Vagina (tissue), 2 donors: ENCODE measurements at regions not wholly inside any gene's neighbourhood (a gene's known extent, or its start where the extent isn't known, plus 50 kb on each side); places are given as distances from the start of the nearest gene placed in this dataset.
"Not testable (repeated sequence)": the region's sequence is repeated elsewhere in the genome, so short reads cannot be mapped to it uniquely, and the experiment has no call there.

Experiments
- DNase-seq, 2 donors: peaks; one replicate each; pipeline ENCODE4 v3.0.0-alpha.2; 2017; ENCODE audit errors: extremely low spot score in 2 of 2
- H3K27ac ChIP-seq: fragments of 200-600 bp; sonication (generic); one replicate; pipeline ENCODE4 v1.5.1; 2019
- H3K27me3 ChIP-seq: fragments of 200-600 bp; sonication (generic); one replicate; pipeline ENCODE4 v1.5.1; 2019
- H3K36me3 ChIP-seq, 2 donors: fragments of 200-600 bp; sonication (generic); one replicate each; pipeline ENCODE4 v1.5.1; 2017 to 2019
- H3K4me1 ChIP-seq: fragments of 200-600 bp; sonication (generic); one replicate; pipeline ENCODE4 v1.5.1; 2019
- H3K4me3 ChIP-seq, 2 donors: fragments of 200-600 bp; sonication (generic); 1 replicate in 1 of 2; 2 replicates in 1 of 2; pipeline ENCODE4 v1.5.1; 2016 to 2019
- H3K9me3 ChIP-seq: fragments of 200-600 bp; sonication (generic); one replicate; pipeline ENCODE4 v1.5.1; 2019
- POLR2A ChIP-seq, 2 donors: fragments of 450-650 bp; IDR thresholded peaks; one replicate each; pipeline ENCODE4 v1.6.1; 2017; ENCODE audit warnings: antibody characterized with exemption in 2 of 2, mild to moderate bottlenecking in 2 of 2, moderate library complexity in 2 of 2
- POLR2AphosphoS5 ChIP-seq, 2 donors: sonication (generic); formaldehyde crosslinking; IDR thresholded peaks; one replicate each; pipeline ENCODE4 v1.9.0; 2017; ENCODE audit warnings: antibody characterized with exemption in 2 of 2, mild to moderate bottlenecking in 2 of 2, low read depth in 1 of 2; ENCODE audit not compliant: insufficient read depth in 1 of 2
- intact Hi-C: fragments of 100-400 bp; cut with DNase I; formaldehyde crosslinking; loops from one replicate; pipeline ENCODE4 v1.15.1; 2023
- TF ChIP-seq, protein P1 (sequence below), 3 experiments: fragments of 450-650 bp in 2 of 3; fragments of 200-600 bp in 1 of 3; sonication (generic) in 1 of 3; IDR thresholded peaks; one replicate each; pipeline ENCODE4 v1.5.1; 2017 to 2019; ENCODE audit warnings: antibody characterized with exemption in 3 of 3, mild to moderate bottlenecking in 2 of 3, moderate library complexity in 2 of 3

DNA sequence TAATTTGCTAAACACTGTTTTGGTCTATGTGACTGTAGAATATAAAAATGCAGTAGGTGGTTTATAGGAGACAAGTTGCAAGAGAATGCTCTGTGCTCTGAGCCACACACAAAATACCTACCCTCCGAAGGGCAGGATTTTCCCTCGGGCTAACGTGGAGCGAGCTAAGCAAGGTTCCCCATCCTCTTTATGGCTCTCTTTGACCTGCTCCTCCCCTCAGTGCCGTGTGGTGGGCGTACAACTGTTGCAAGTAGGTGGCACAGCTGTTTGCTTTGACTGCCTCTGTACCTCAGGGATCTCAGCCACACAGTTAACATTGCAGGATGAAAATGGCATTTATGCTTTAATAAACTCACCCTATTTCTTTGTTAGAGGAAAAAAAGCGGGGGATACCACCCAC, 339.1 kb downstream of the SATB1 start:
- intact Hi-C loops, result no loop called here
- no peak for DNase-seq
- Histone ChIP-seq H3K9me3 (no peaks in the 10 kb centered on the region), H3K4me1 (no peaks in the 10 kb centered on the region), H3K27ac (no peak overlapping the region), H3K36me3 (no peaks in the 10 kb centered on the region), H3K4me3 (no peak overlapping the region), H3K27me3 (no peaks in the 10 kb centered on the region)
- TF ChIP-seq POLR2AphosphoS5 (IDR thresholded peaks at IDR 0.05; ENCODE audit: insufficient read depth in 1 of 2, low read depth in 1 of 2), result no peak
- TF ChIP-seq, protein P1, sequence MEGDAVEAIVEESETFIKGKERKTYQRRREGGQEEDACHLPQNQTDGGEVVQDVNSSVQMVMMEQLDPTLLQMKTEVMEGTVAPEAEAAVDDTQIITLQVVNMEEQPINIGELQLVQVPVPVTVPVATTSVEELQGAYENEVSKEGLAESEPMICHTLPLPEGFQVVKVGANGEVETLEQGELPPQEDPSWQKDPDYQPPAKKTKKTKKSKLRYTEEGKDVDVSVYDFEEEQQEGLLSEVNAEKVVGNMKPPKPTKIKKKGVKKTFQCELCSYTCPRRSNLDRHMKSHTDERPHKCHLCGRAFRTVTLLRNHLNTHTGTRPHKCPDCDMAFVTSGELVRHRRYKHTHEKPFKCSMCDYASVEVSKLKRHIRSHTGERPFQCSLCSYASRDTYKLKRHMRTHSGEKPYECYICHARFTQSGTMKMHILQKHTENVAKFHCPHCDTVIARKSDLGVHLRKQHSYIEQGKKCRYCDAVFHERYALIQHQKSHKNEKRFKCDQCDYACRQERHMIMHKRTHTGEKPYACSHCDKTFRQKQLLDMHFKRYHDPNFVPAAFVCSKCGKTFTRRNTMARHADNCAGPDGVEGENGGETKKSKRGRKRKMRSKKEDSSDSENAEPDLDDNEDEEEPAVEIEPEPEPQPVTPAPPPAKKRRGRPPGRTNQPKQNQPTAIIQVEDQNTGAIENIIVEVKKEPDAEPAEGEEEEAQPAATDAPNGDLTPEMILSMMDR (IDR thresholded peaks at IDR 0.05), result no peak
- TF ChIP-seq POLR2A (IDR thresholded peaks at IDR 0.05), result no peak

DNA sequence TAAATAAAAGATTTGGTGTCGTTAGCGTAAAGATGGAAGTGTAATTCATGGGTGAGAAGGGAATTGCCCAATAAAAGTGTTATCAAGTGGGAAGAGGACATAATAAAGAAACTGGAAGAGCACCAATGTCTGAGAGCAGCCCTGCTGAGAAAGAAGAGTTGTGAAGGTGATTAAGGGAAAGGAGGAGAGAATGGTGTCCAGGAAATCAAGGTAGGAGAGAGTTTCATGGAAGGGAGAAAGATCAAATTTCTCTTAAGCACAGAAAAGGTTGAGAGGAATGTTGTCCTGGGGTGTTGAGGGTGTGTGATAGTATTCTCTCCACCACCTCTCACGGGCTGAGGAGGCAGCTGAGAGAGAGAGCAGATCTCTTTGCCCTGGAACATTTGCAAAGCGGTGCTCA, 339.7 kb downstream of the SATB1 start:
- Histone ChIP-seq H3K9me3 (no peaks in the 10 kb centered on the region), H3K27ac (no peak overlapping the region), H3K4me3 (no peak overlapping the region), H3K36me3 (no peaks in the 10 kb centered on the region), H3K27me3 (no peaks in the 10 kb centered on the region), H3K4me1 (no peaks in the 10 kb centered on the region)
- intact Hi-C loops, result no loop called here
- no peak for DNase-seq
- TF ChIP-seq POLR2A (IDR thresholded peaks at IDR 0.05) (no peak), POLR2AphosphoS5 (IDR thresholded peaks at IDR 0.05; ENCODE audit: insufficient read depth in 1 of 2, low read depth in 1 of 2) (no peak)
- TF ChIP-seq, protein P1 (IDR thresholded peaks at IDR 0.05), result no peak

DNA sequence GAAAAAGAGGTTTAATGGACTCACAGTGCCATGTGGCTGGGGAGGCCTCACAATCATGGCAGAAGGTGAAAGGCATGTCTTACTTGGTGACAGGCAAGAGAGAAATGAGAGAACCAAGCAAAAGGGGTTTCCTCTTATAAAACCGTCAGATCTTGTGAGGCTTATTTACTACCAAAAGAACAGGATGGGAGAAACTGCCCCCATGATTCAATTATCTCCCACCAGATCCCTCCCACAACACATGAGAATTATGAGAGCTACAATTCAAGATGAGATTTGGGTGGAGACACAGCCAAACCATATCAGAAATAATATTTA, 340.8 kb upstream of the TBC1D5 start:
- intact Hi-C loops, H3K4me1 ChIP-seq, H3K27ac ChIP-seq, DNase-seq, H3K9me3 ChIP-seq, H3K36me3 ChIP-seq, H3K27me3 ChIP-seq, H3K4me3 ChIP-seq: not testable (repeated sequence)

DNA sequence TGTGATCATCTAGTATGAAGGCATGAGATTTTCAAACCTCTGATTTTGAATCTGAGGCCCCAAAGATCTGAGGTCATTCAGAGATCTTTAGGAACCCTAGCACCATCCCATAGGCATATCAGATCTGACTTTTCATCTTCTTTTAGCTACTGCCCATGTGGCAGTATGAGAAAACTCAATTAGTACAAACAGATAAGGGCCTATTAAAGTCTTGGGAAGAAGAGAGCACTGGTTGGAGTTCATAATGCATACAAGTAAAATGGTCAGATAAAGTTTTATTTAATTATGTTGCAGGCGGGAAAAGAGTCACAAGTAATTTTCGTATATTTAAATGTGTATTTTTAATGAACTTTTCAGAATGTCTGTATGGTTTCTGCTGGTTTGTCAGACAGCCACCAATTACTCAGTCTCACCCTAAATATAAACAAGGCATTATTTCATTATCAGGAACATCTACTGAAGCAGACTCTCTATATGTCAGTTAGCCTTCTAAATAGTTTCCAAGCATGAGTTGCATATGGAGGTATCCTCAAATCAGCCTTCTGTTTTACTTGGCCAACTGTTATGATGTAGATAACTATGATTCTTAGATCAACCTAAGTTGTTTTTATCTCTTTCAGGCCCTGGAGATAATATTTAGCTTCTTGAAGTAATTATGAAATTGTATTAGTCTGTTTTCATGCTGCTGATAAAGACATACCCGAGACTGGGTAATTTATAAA, 340.3 kb upstream of the TBC1D5 start:
- H3K4me1 ChIP-seq, result no peaks in the 10 kb centered on the region
- H3K27me3 ChIP-seq, result no peaks in the 10 kb centered on the region
- no peaks in the 10 kb centered on the region for H3K36me3 ChIP-seq
- no peak overlapping the region for H3K4me3 ChIP-seq
- no peaks in the 10 kb centered on the region for H3K9me3 ChIP-seq
- H3K27ac ChIP-seq, result no peak overlapping the region
- DNase-seq, result no peak
- intact Hi-C loops, result no loop called here
- TF ChIP-seq POLR2A (IDR thresholded peaks at IDR 0.05) (no peak), POLR2AphosphoS5 (IDR thresholded peaks at IDR 0.05; ENCODE audit: insufficient read depth in 1 of 2, low read depth in 1 of 2) (no peak)
- TF ChIP-seq, protein P1 (IDR thresholded peaks at IDR 0.05), result no peak

DNA sequence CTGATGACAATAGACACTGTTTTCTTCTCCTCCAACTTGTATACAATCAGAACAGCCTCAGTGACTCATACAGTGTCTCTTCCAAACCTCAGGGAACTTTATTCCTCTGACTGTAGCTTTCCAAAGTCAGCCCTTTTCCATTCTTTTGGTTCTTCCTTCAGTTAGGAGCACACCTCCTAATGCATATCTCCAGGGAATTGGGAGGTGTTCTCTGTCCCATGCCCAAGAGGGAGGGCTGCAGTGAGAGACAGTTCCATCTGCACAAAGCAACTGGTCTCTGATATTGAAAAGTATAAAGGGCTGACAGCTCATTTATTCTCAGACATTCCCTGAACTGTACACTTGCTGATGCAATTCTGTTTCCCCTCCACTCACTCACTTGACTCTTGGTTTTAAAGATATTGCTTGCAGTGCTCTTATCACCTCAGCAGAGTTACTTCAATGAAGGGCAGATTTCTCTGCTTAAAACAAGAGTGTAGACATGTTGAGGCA, 337.8 kb upstream of the TBC1D5 start:
- H3K36me3 ChIP-seq, result no peaks in the 10 kb centered on the region
- DNase-seq, result no peak
- intact Hi-C loops, result no loop called here

DNA sequence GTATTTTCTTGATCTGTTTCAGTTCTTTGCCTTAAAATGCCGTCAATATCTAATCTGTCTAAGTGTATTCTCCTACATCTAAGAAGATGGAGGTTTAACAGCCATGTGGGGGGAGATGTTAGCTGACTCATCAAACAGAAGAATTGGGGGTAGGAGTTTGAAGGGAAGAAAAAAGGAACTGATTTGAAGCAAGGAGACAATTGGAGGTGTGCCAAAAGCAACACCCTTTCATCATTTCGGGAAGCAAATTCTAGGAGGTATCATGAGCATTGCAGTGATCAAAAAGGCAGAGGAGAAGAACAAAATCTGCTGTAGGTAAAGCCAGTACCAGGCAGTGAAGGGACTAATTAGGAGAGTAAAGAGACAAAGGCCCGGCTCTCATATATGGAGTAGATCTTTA, 337.3 kb upstream of the TBC1D5 start:
- TF ChIP-seq POLR2A (IDR thresholded peaks at IDR 0.05), result no peak
- TF ChIP-seq POLR2AphosphoS5 (IDR thresholded peaks at IDR 0.05; ENCODE audit: insufficient read depth in 1 of 2, low read depth in 1 of 2), result no peak
- TF ChIP-seq, protein P1 (IDR thresholded peaks at IDR 0.05), result no peak

More for the DNA sequence above, 337.8 kb upstream of the TBC1D5 start:
- no peak for TF ChIP-seq POLR2A (IDR thresholded peaks at IDR 0.05)
- no peak overlapping the region for H3K4me3 ChIP-seq
- no peaks in the 10 kb centered on the region for H3K9me3 ChIP-seq
- no peaks in the 10 kb centered on the region for H3K27me3 ChIP-seq
- H3K27ac ChIP-seq, result no peak overlapping the region
- H3K4me1 ChIP-seq, result no peaks in the 10 kb centered on the region

More for the DNA sequence above, 337.3 kb upstream of the TBC1D5 start:
- Histone ChIP-seq H3K9me3 (no peaks in the 10 kb centered on the region), H3K27me3 (no peaks in the 10 kb centered on the region), H3K36me3 (no peaks in the 10 kb centered on the region), H3K4me1 (no peaks in the 10 kb centered on the region), H3K4me3 (no peak overlapping the region), H3K27ac (no peak overlapping the region)
- DNase-seq, result no peak
- intact Hi-C loops, result no loop called here
